ENCODE measurements at regions not wholly inside any gene's neighbourhood (a gene's known extent, or its start where the extent isn't known, plus 50 kb on each side); places are given as distances from the start of the nearest gene placed in this dataset.

GRCh38 chr10:30782157-30782536 is 152.6 kb upstream of the LYZL2 start:
- FAIRE-seq = no peak
- TF ChIP-seq POLR2A (IDR thresholded peaks at IDR 0.05; ENCODE audit: low read depth, low read length) = no peak
- TF ChIP-seq POLR2AphosphoS5 (IDR thresholded peaks at IDR 0.05; ENCODE audit: low read depth, low read length) = no peak
- TF ChIP-seq TAF1 (IDR thresholded peaks at IDR 0.05; ENCODE audit: borderline replicate concordance, low read depth, low read length) = no peak
- DNase-seq (ENCODE audit: insufficient read length) = no peak

- FAIRE-seq (no peak), DNase-seq (ENCODE audit: insufficient read length) (no peak)
- TF ChIP-seq POLR2AphosphoS5 (IDR thresholded peaks at IDR 0.05; ENCODE audit: low read depth, low read length) (no peak), POLR2A (IDR thresholded peaks at IDR 0.05; ENCODE audit: low read depth, low read length) (no peak), TAF1 (IDR thresholded peaks at IDR 0.05; ENCODE audit: borderline replicate concordance, low read depth, low read length) (no peak)
Measured at GRCh38 chr10:30781670-30782121, 152.1 kb upstream of the LYZL2 start.

- TF ChIP-seq TAF1 (IDR thresholded peaks at IDR 0.05; ENCODE audit: borderline replicate concordance, low read depth, low read length) (no peak), POLR2AphosphoS5 (IDR thresholded peaks at IDR 0.05; ENCODE audit: low read depth, low read length) (no peak), POLR2A (IDR thresholded peaks at IDR 0.05; ENCODE audit: low read depth, low read length) (no peak)
- DNase-seq (ENCODE audit: insufficient read length) (no peak), FAIRE-seq (no peak)
Measured at GRCh38 chr10:30778769-30779168, 149.2 kb upstream of the LYZL2 start.

- TF ChIP-seq TAF1 (IDR thresholded peaks at IDR 0.05; ENCODE audit: borderline replicate concordance, low read depth, low read length) (no peak), POLR2AphosphoS5 (IDR thresholded peaks at IDR 0.05; ENCODE audit: low read depth, low read length) (no peak), POLR2A (IDR thresholded peaks at IDR 0.05; ENCODE audit: low read depth, low read length) (no peak)
- FAIRE-seq = no peak
- no peak for DNase-seq (ENCODE audit: insufficient read length)
Measured at GRCh38 chr10:30775779-30776591, 146.4 kb upstream of the LYZL2 start.

- FAIRE-seq (no peak), DNase-seq (ENCODE audit: insufficient read length) (no peak)
- TF ChIP-seq POLR2AphosphoS5 (IDR thresholded peaks at IDR 0.05; ENCODE audit: low read depth, low read length) = no peak
- TF ChIP-seq POLR2A (IDR thresholded peaks at IDR 0.05; ENCODE audit: low read depth, low read length) = no peak
- TF ChIP-seq TAF1 (IDR thresholded peaks at IDR 0.05; ENCODE audit: borderline replicate concordance, low read depth, low read length) = no peak
Measured at GRCh38 chr10:30774261-30774660, 144.7 kb upstream of the LYZL2 start.

- FAIRE-seq (peak; percentile 86), DNase-seq (ENCODE audit: insufficient read length) (no peak)
- TF ChIP-seq POLR2AphosphoS5 (IDR thresholded peaks at IDR 0.05; ENCODE audit: low read depth, low read length) (no peak), POLR2A (IDR thresholded peaks at IDR 0.05; ENCODE audit: low read depth, low read length) (no peak), TAF1 (IDR thresholded peaks at IDR 0.05; ENCODE audit: borderline replicate concordance, low read depth, low read length) (no peak)
Measured at GRCh38 chr10:30773501-30773900, 143.9 kb upstream of the LYZL2 start.

- TF ChIP-seq POLR2AphosphoS5 (IDR thresholded peaks at IDR 0.05; ENCODE audit: low read depth, low read length) (no peak), TAF1 (IDR thresholded peaks at IDR 0.05; ENCODE audit: borderline replicate concordance, low read depth, low read length) (no peak), POLR2A (IDR thresholded peaks at IDR 0.05; ENCODE audit: low read depth, low read length) (no peak)
- DNase-seq (ENCODE audit: insufficient read length) (no peak), FAIRE-seq (no peak)
Measured at GRCh38 chr10:30770816-30771215, 141.3 kb upstream of the LYZL2 start.

GRCh38 chr10:30770229-30770628 is 140.7 kb upstream of the LYZL2 start:
- TF ChIP-seq POLR2AphosphoS5 (IDR thresholded peaks at IDR 0.05; ENCODE audit: low read depth, low read length) (no peak), TAF1 (IDR thresholded peaks at IDR 0.05; ENCODE audit: borderline replicate concordance, low read depth, low read length) (no peak), POLR2A (IDR thresholded peaks at IDR 0.05; ENCODE audit: low read depth, low read length) (no peak)
- no peak for DNase-seq (ENCODE audit: insufficient read length)
- no peak for FAIRE-seq

- FAIRE-seq (no peak), DNase-seq (ENCODE audit: insufficient read length) (no peak)
- no peak for TF ChIP-seq POLR2AphosphoS5 (IDR thresholded peaks at IDR 0.05; ENCODE audit: low read depth, low read length)
- TF ChIP-seq POLR2A (IDR thresholded peaks at IDR 0.05; ENCODE audit: low read depth, low read length) = no peak
- no peak for TF ChIP-seq TAF1 (IDR thresholded peaks at IDR 0.05; ENCODE audit: borderline replicate concordance, low read depth, low read length)
Measured at GRCh38 chr10:30769361-30769760, 139.8 kb upstream of the LYZL2 start.

- FAIRE-seq (no peak), DNase-seq (ENCODE audit: insufficient read length) (no peak)
- TF ChIP-seq POLR2A (IDR thresholded peaks at IDR 0.05; ENCODE audit: low read depth, low read length) (no peak), TAF1 (IDR thresholded peaks at IDR 0.05; ENCODE audit: borderline replicate concordance, low read depth, low read length) (no peak), POLR2AphosphoS5 (IDR thresholded peaks at IDR 0.05; ENCODE audit: low read depth, low read length) (no peak)
Measured at GRCh38 chr10:30765616-30766015, 136.1 kb upstream of the LYZL2 start.

GRCh38 chr10:30765022-30765615 is 135.6 kb upstream of the LYZL2 start:
- FAIRE-seq = peak; percentile 30
- TF ChIP-seq TAF1 (IDR thresholded peaks at IDR 0.05; ENCODE audit: borderline replicate concordance, low read depth, low read length) (no peak), POLR2AphosphoS5 (IDR thresholded peaks at IDR 0.05; ENCODE audit: low read depth, low read length) (no peak), POLR2A (IDR thresholded peaks at IDR 0.05; ENCODE audit: low read depth, low read length) (no peak)
- DNase-seq (ENCODE audit: insufficient read length) = no peak

GRCh38 chr10:30763918-30764317 is 134.4 kb upstream of the LYZL2 start:
- FAIRE-seq = no peak
- no peak for TF ChIP-seq TAF1 (IDR thresholded peaks at IDR 0.05; ENCODE audit: borderline replicate concordance, low read depth, low read length)
- no peak for TF ChIP-seq POLR2A (IDR thresholded peaks at IDR 0.05; ENCODE audit: low read depth, low read length)
- TF ChIP-seq POLR2AphosphoS5 (IDR thresholded peaks at IDR 0.05; ENCODE audit: low read depth, low read length) = no peak
- DNase-seq (ENCODE audit: insufficient read length) = no peak
